HCT116 (cell line): ENCODE measurements at regions not wholly inside any gene's neighbourhood (a gene's known extent, or its start where the extent isn't known, plus 50 kb on each side); places are given as distances from the start of the nearest gene placed in this dataset.

Experiments
- ATAC-seq: fragments of 200-7000 bp; cut with Tn5 transposase; 2 replicates; pipeline ENCODE4 v1.9.1; 2020; ENCODE audit warnings: mild to moderate bottlenecking, moderate library complexity
- BruUV-seq: library from RNA; stranded (reverse); fragments of 400-500 nt; replicated peaks from 2 replicates; lab custom pipeline; 2021; lab: Mats Ljungman, UMichigan
- CTCF ChIA-PET: fragments of 300-600 bp; sonication (Branson Sonifier 250); formaldehyde crosslinking; loops from one replicate; lab custom pipeline; 2021; ENCODE audit warnings: antibody characterized with exemption; lab: Charles Lee
- POLR2A ChIA-PET: fragments of 300-600, 350-600 bp; sonication (Branson Sonifier 250); formaldehyde crosslinking; loops from one replicate; lab custom pipeline; 2021; ENCODE audit warnings: antibody characterized with exemption; lab: Charles Lee
- RAD21 ChIA-PET, 2 experiments: fragments of 300-600 bp; sonication (Branson Sonifier 250); formaldehyde crosslinking; loops; one replicate each; lab custom pipeline; 2023; ENCODE audit warnings: low total read pairs in 2 of 2; ENCODE audit not compliant: uncharacterized antibody in 2 of 2, unreplicated experiment in 2 of 2, low non-redundant PET in 1 of 2; lab: Charles Lee
- DNase-seq: peaks from one replicate; pipeline ENCODE4 v3.0.0-alpha.2; 2010; ENCODE audit warnings: low read depth, low spot score
- H2AFZ ChIP-seq: fragments of 200-600 bp; shearing (Covaris generic), sonication (generic); 2 replicates; pipeline ENCODE4 v1.6.1; 2017; ENCODE audit warnings: low read depth, mixed run types, mixed read lengths, antibody characterized with exemption, low read length; ENCODE audit not compliant: poor library complexity, severe bottlenecking
- H3K27ac ChIP-seq: 2 replicates; pipeline ENCODE4 v1.5.1; 2012; ENCODE audit warnings: low read depth, low read length
- H3K27me3 ChIP-seq: fragments of 200-600 bp; sonication (generic); 2 replicates; pipeline ENCODE4 v1.6.1; 2016; ENCODE audit warnings: mixed run types, low read length, mixed read lengths; ENCODE audit not compliant: insufficient read depth
- H3K36me3 ChIP-seq, 2 experiments: fragments of 200-500 bp in 1 of 2; fragments of 200-600 bp in 1 of 2; sonication (Bioruptor generic) in 1 of 2; sonication (generic) in 1 of 2; 2 replicates each; pipeline versions ENCODE4 v1.5.1 to v1.6.1; 2014 to 2016; ENCODE audit warnings: low read length in 2 of 2, inconsistent platforms in 1 of 2, mixed read lengths in 1 of 2, mixed run types in 1 of 2; ENCODE audit not compliant: insufficient read depth in 2 of 2, control insufficient read depth in 1 of 2
- H3K4me1 ChIP-seq, 2 experiments: fragments of 200-600 bp in 1 of 2; sonication (generic) in 1 of 2; 2 replicates each; pipeline versions ENCODE4 v1.5.1 to v1.6.1; 2012 to 2017; ENCODE audit warnings: low read length in 2 of 2, inconsistent platforms in 1 of 2, mild to moderate bottlenecking in 1 of 2, mixed read lengths in 1 of 2, mixed run types in 1 of 2, moderate library complexity in 1 of 2; ENCODE audit not compliant: insufficient read depth in 2 of 2, control insufficient read depth in 1 of 2
- H3K4me2 ChIP-seq: fragments of 200-600 bp; sonication (generic); 2 replicates; pipeline ENCODE4 v1.6.1; 2017; ENCODE audit warnings: mixed run types, low read length, mixed read lengths
- H3K4me3 ChIP-seq, 2 experiments: fragments of 200-600 bp in 1 of 2; sonication (generic) in 1 of 2; replicated peaks in 1 of 2; 2 replicates each; pipeline ENCODE4 v1.5.1; 2011 to 2016; ENCODE audit warnings: low read length in 2 of 2, control low read depth in 1 of 2, low read depth in 1 of 2, mild to moderate bottlenecking in 1 of 2, mixed read lengths in 1 of 2, mixed run types in 1 of 2
- H3K79me2 ChIP-seq: fragments of 200-600 bp; sonication (generic); 2 replicates; pipeline ENCODE4 v1.6.1; 2017; ENCODE audit warnings: mild to moderate bottlenecking, mixed run types, low read length, moderate library complexity, mixed read lengths; ENCODE audit not compliant: insufficient read depth
- H3K9ac ChIP-seq: fragments of 200-600 bp; sonication (generic); 2 replicates; pipeline ENCODE4 v1.6.1; 2016; ENCODE audit warnings: low read length, mixed read lengths
- H3K9me2 ChIP-seq: fragments of 200-600 bp; sonication (generic), shearing (Covaris generic); 2 replicates; pipeline ENCODE4 v1.6.1; 2017; ENCODE audit warnings: mixed run types, mild to moderate bottlenecking, moderate library complexity; ENCODE audit not compliant: insufficient read depth
- H3K9me3 ChIP-seq, 2 experiments: fragments of 200-500 bp in 1 of 2; fragments of 200-600 bp in 1 of 2; sonication (Bioruptor generic) in 1 of 2; sonication (generic) in 1 of 2; 2 replicates each; pipeline ENCODE4 v1.6.1; 2014 to 2017; ENCODE audit warnings: low read length in 2 of 2, mixed read lengths in 2 of 2, inconsistent platforms in 1 of 2, low read depth in 1 of 2, mild to moderate bottlenecking in 1 of 2, mixed run types in 1 of 2, moderate library complexity in 1 of 2; ENCODE audit not compliant: control insufficient read depth in 1 of 2, insufficient read depth in 1 of 2
- H4K20me1 ChIP-seq: fragments of 200-600 bp; sonication (generic), shearing (Covaris generic); 2 replicates; pipeline ENCODE4 v1.6.1; 2017; ENCODE audit warnings: mixed run types, mild to moderate bottlenecking, moderate library complexity; ENCODE audit not compliant: insufficient read depth
- EGR1 ChIP-seq: IDR thresholded peaks from 2 replicates; pipeline ENCODE4 v1.6.1; 2012; ENCODE audit warnings: low read depth
- ELF1 ChIP-seq: IDR thresholded peaks from 2 replicates; pipeline ENCODE4 v1.6.1; 2012; ENCODE audit warnings: low read depth, borderline replicate concordance
- EZH2phosphoT487 ChIP-seq: fragments of 200-600 bp; IDR thresholded peaks from 2 replicates; pipeline ENCODE4 v1.6.1; 2018; ENCODE audit warnings: antibody characterized with exemption, borderline replicate concordance
- JUND ChIP-seq: IDR thresholded peaks from 2 replicates; pipeline ENCODE4 v1.6.1; 2012
- MAX ChIP-seq: IDR thresholded peaks from 2 replicates; pipeline ENCODE4 v1.6.1; 2012
- REST ChIP-seq: IDR thresholded peaks from 2 replicates; pipeline ENCODE4 v1.6.1; 2012; ENCODE audit warnings: low read depth
- TCF7L2 ChIP-seq: IDR thresholded peaks from 2 replicates; pipeline ENCODE4 v1.7.0; 2011; ENCODE audit warnings: borderline replicate concordance, inconsistent platforms; ENCODE audit not compliant: insufficient read depth, insufficient read length; ENCODE audit errors: extremely low read depth
- YY1 ChIP-seq: IDR thresholded peaks from 2 replicates; pipeline ENCODE4 v1.6.1; 2011; ENCODE audit warnings: low read length, low read depth, moderate library complexity, mild to moderate bottlenecking; ENCODE audit not compliant: insufficient replicate concordance; ENCODE audit errors: extremely low read depth
- ZBTB33 ChIP-seq: IDR thresholded peaks from 2 replicates; pipeline ENCODE4 v1.6.1; 2011; ENCODE audit warnings: mild to moderate bottlenecking, low read length, moderate library complexity; ENCODE audit not compliant: insufficient replicate concordance; ENCODE audit errors: extremely low read depth
- ZFX ChIP-seq: fragments of 450-650 bp; IDR thresholded peaks from 2 replicates; pipeline ENCODE4 v1.6.1; 2017
- ZNF274 ChIP-seq: fragments of 200-500 bp; sonication (Bioruptor generic); IDR thresholded peaks from 2 replicates; pipeline ENCODE4 v1.6.1; 2014; ENCODE audit warnings: mild to moderate bottlenecking, low read depth, low read length, inconsistent platforms
- intact Hi-C: fragments of 100-400 bp; cut with micrococcal nuclease; formaldehyde crosslinking; loops from 2 replicates; pipeline ENCODE4 v1.10.0; 2022

GRCh38 chr3:160076519-160076918 lies 87.9 kb downstream of the IL12A start:
- no peaks in the 10 kb centered on the region for H3K36me3 ChIP-seq
- no peaks in the 10 kb centered on the region for H4K20me1 ChIP-seq
- no peak overlapping the region for H2AFZ ChIP-seq
- H3K4me1 ChIP-seq: no peaks in the 10 kb centered on the region
- DNase-seq: no peak
- H3K4me3 ChIP-seq: no peak overlapping the region
- H3K9me3 ChIP-seq: no peaks in the 10 kb centered on the region; a peak in 1 of 4 replicates
- no peak for ATAC-seq
- ChIA-PET CTCF (no interaction called here), RAD21 (no interaction called here), POLR2A (no interaction called here)
- H3K27ac ChIP-seq: no peak overlapping the region
- intact Hi-C loops: no loop called here
- BruUV-seq: no TSS peak
- no peak overlapping the region for H3K4me2 ChIP-seq
- TF ChIP-seq ZNF274 (no peak), TCF7L2 (no peak), ZFX (no peak)
- no peak overlapping the region for H3K9ac ChIP-seq
- no peaks in the 10 kb centered on the region for H3K79me2 ChIP-seq
- H3K27me3 ChIP-seq: no peaks in the 10 kb centered on the region
- H3K9me2 ChIP-seq: no peaks in the 10 kb centered on the region

- no peak overlapping the region for H3K27ac ChIP-seq
- no peak overlapping the region for H3K4me3 ChIP-seq
- H2AFZ ChIP-seq: no peak overlapping the region
- TF ChIP-seq YY1 (no peak), EZH2phosphoT487 (no peak), JUND (no peak), ELF1 (no peak), ZNF274 (no peak), REST (no peak), MAX (no peak), ZBTB33 (no peak), EGR1 (no peak), ZFX (no peak)
- H3K4me2 ChIP-seq: no peak overlapping the region
- H3K9me3 ChIP-seq: no peaks in the 10 kb centered on the region; a peak in 1 of 4 replicates
- H3K4me1 ChIP-seq: no peaks in the 10 kb centered on the region
- H3K9ac ChIP-seq: no peak overlapping the region
- H4K20me1 ChIP-seq: no peaks in the 10 kb centered on the region
- RAD21 ChIA-PET: no interaction called here
- ATAC-seq (no peak), DNase-seq (no peak)
- no peaks in the 10 kb centered on the region for H3K27me3 ChIP-seq
- no peaks in the 10 kb centered on the region for H3K9me2 ChIP-seq
- BruUV-seq: no TSS peak
- no peaks in the 10 kb centered on the region for H3K36me3 ChIP-seq
- CTCF ChIA-PET: no interaction called here
- no peaks in the 10 kb centered on the region for H3K79me2 ChIP-seq
- POLR2A ChIA-PET: no interaction called here
- intact Hi-C loops: no loop called here
Measured at GRCh38 chr3:160078533-160078932, 89.9 kb downstream of the IL12A start.
